ENCODE measurements at regions not wholly inside any gene's neighbourhood (a gene's known extent, or its start where the extent isn't known, plus 50 kb on each side); places are given as distances from the start of the nearest gene placed in this dataset.
"Not testable (repeated sequence)": the region's sequence is repeated elsewhere in the genome, so short reads cannot be mapped to it uniquely, and the experiment has no call there.

GRCh38 chr6:85864453-85865401 is 222.0 kb upstream of the SYNCRIP start:
- DNase-seq (ENCODE audit: low read depth in 1 of 2, low spot score in 1 of 2) = no peak
- Histone ChIP-seq H3K27ac (replicated peaks) (no peak overlapping the region), H3K27me3 (ENCODE audit: insufficient read depth, poor library complexity, severe bottlenecking) (peaks cover 2% of the 10 kb centered on the region), H3K4me3 (replicated peaks; ENCODE audit: insufficient read depth, low read length) (no peak overlapping the region)
- TF ChIP-seq SPI1 (IDR thresholded peaks at IDR 0.05; ENCODE audit: borderline replicate concordance, low read depth) (no peak), POLR2AphosphoS5 (IDR thresholded peaks at IDR 0.05; ENCODE audit: low read depth) (no peak), REST (IDR thresholded peaks at IDR 0.05; ENCODE audit: insufficient replicate concordance, low read depth) (no peak), GABPA (IDR thresholded peaks at IDR 0.05; ENCODE audit: low read depth) (no peak), CTCF (IDR thresholded peaks at IDR 0.05; ENCODE audit: insufficient read depth, low read length) (no peak)

GRCh38 chr6:85856235-85856634 is 213.5 kb upstream of the SYNCRIP start:
- TF ChIP-seq REST (IDR thresholded peaks at IDR 0.05; ENCODE audit: insufficient replicate concordance, low read depth) = no peak
- no peak for TF ChIP-seq POLR2AphosphoS5 (IDR thresholded peaks at IDR 0.05; ENCODE audit: low read depth)
- Histone ChIP-seq H3K27me3 (ENCODE audit: insufficient read depth, poor library complexity, severe bottlenecking) (no peaks in the 10 kb centered on the region), H3K27ac (replicated peaks) (no peak overlapping the region), H3K4me3 (replicated peaks; ENCODE audit: insufficient read depth, low read length) (no peak overlapping the region)
- no peak for DNase-seq (ENCODE audit: low read depth in 1 of 2, low spot score in 1 of 2)

- H3K4me3 ChIP-seq (replicated peaks; ENCODE audit: insufficient read depth, low read length); DNase-seq (ENCODE audit: low read depth in 1 of 2, low spot score in 1 of 2); H3K27ac ChIP-seq (replicated peaks); H3K27me3 ChIP-seq (ENCODE audit: insufficient read depth, poor library complexity, severe bottlenecking): not testable (repeated sequence)
These were observed 195.8 kb upstream of the SYNCRIP start for GRCh38 chr6:85838351-85839119.

GRCh38 chr6:85828973-85829372 is 186.3 kb upstream of the SYNCRIP start:
- DNase-seq (ENCODE audit: low read depth in 1 of 2, low spot score in 1 of 2) = no peak
- Histone ChIP-seq H3K4me3 (replicated peaks; ENCODE audit: insufficient read depth, low read length) (no peak overlapping the region), H3K27ac (replicated peaks) (no peak overlapping the region), H3K27me3 (ENCODE audit: insufficient read depth, poor library complexity, severe bottlenecking) (no peaks in the 10 kb centered on the region)
- TF ChIP-seq REST (IDR thresholded peaks at IDR 0.05; ENCODE audit: insufficient replicate concordance, low read depth) (no peak), SPI1 (IDR thresholded peaks at IDR 0.05; ENCODE audit: borderline replicate concordance, low read depth) (no peak), CTCF (IDR thresholded peaks at IDR 0.05; ENCODE audit: insufficient read depth, low read length) (no peak), POLR2AphosphoS5 (IDR thresholded peaks at IDR 0.05; ENCODE audit: low read depth) (no peak), GABPA (IDR thresholded peaks at IDR 0.05; ENCODE audit: low read depth) (no peak)
